Keratinocyte (primary cell): ENCODE measurements at regions not wholly inside any gene's neighbourhood (a gene's known extent, or its start where the extent isn't known, plus 50 kb on each side); places are given as distances from the start of the nearest gene placed in this dataset.

Experiments used
- DNase-seq: peaks from one replicate; pipeline ENCODE4 v3.0.0-alpha.2; 2011; ENCODE audit warnings: low read depth, missing footprints, low spot score
- FAIRE-seq: peaks from 2 replicates; lab custom pipeline; 2011; peaks lifted over from hg19 to GRCh38; lab: Jason Lieb, UNC
- H2AFZ ChIP-seq: 2 replicates; pipeline ENCODE4 v1.6.0; 2012; ENCODE audit warnings: low read length, control low read depth, inconsistent platforms; ENCODE audit not compliant: control insufficient read depth
- H3K27ac ChIP-seq: 2 replicates; pipeline ENCODE4 v1.5.1; 2011; ENCODE audit warnings: low read length; ENCODE audit not compliant: control insufficient read depth, insufficient read depth
- H3K27me3 ChIP-seq: 3 replicates; pipeline ENCODE4 v1.6.0; 2011; ENCODE audit warnings: low read length; ENCODE audit not compliant: control insufficient read depth, insufficient read depth; ENCODE audit errors: extremely low read depth
- H3K36me3 ChIP-seq, 2 experiments: 2 replicates in 1 of 2; 3 replicates in 1 of 2; pipeline ENCODE4 v1.5.1; 2011; ENCODE audit warnings: low read length in 2 of 2, mild to moderate bottlenecking in 1 of 2; ENCODE audit not compliant: control insufficient read depth in 2 of 2, insufficient read depth in 2 of 2; ENCODE audit errors: extremely low read depth in 1 of 2
- H3K4me1 ChIP-seq: 3 replicates; pipeline ENCODE4 v1.5.1; 2011; ENCODE audit warnings: low read length; ENCODE audit not compliant: control insufficient read depth, insufficient read depth; ENCODE audit errors: extremely low read depth
- H3K4me2 ChIP-seq: 3 replicates; pipeline ENCODE4 v1.6.0; 2011; ENCODE audit warnings: low read depth, low read length; ENCODE audit not compliant: control insufficient read depth, insufficient read depth; ENCODE audit errors: extremely low read depth
- H3K4me3 ChIP-seq, 3 experiments: fragments of 200-600 bp in 1 of 3; sonication (generic) in 1 of 3; 2 replicates in 2 of 3; 3 replicates in 1 of 3; pipeline ENCODE4 v1.5.1; 2011 to 2016; ENCODE audit warnings: low read length in 3 of 3, mild to moderate bottlenecking in 3 of 3, control low read depth in 2 of 3, inconsistent platforms in 1 of 3, low read depth in 1 of 3, mixed read lengths in 1 of 3, mixed run types in 1 of 3, moderate library complexity in 1 of 3; ENCODE audit not compliant: control insufficient read depth in 2 of 3, insufficient read depth in 2 of 3; ENCODE audit errors: extremely low read depth in 1 of 3
- H3K79me2 ChIP-seq: 2 replicates; pipeline ENCODE4 v1.6.0; 2012; ENCODE audit warnings: low read length; ENCODE audit not compliant: control insufficient read depth, insufficient read depth
- H3K9ac ChIP-seq: 3 replicates; pipeline ENCODE4 v1.6.0; 2011; ENCODE audit warnings: low read length; ENCODE audit not compliant: control insufficient read depth, insufficient read depth; ENCODE audit errors: extremely low read depth
- H3K9me1 ChIP-seq: 3 replicates; pipeline ENCODE4 v1.6.0; 2011; ENCODE audit warnings: low read length; ENCODE audit not compliant: control insufficient read depth, insufficient read depth; ENCODE audit errors: extremely low read depth
- H3K9me3 ChIP-seq: 2 replicates; pipeline ENCODE4 v1.5.1; 2012; ENCODE audit warnings: low read depth, low read length; ENCODE audit not compliant: control insufficient read depth
- H4K20me1 ChIP-seq: 3 replicates; pipeline ENCODE4 v1.6.0; 2011; ENCODE audit warnings: low read length; ENCODE audit not compliant: control insufficient read depth, insufficient read depth; ENCODE audit errors: extremely low read depth
- EZH2 ChIP-seq: IDR thresholded peaks from one replicate; pipeline ENCODE4 v1.6.1; 2012; ENCODE audit warnings: inconsistent platforms, mild to moderate bottlenecking, low read length, moderate library complexity
- dilution Hi-C: fragments of 300-500 bp; cut with MboI; formaldehyde crosslinking; loops from one replicate; pipeline ENCODE4 v1.7.0; 2020; ENCODE audit warnings: low sequenced_read_pairs; ENCODE audit not compliant: extremely low pct_ligation_motif_present
- TF ChIP-seq, protein P1 (sequence below), 3 experiments: IDR thresholded peaks in 1 of 3; conservative IDR thresholded peaks in 1 of 3; optimal IDR thresholded peaks in 1 of 3; 2 replicates in 2 of 3; 3 replicates in 1 of 3; pipeline versions ENCODE3 to v1.5.1; 2011; ENCODE audit warnings: low read length in 3 of 3, mild to moderate bottlenecking in 3 of 3, moderate library complexity in 2 of 3, control low read depth in 1 of 3, inconsistent platforms in 1 of 3; ENCODE audit not compliant: insufficient read depth in 2 of 3; ENCODE audit errors: extremely low read depth in 1 of 3

DNA sequence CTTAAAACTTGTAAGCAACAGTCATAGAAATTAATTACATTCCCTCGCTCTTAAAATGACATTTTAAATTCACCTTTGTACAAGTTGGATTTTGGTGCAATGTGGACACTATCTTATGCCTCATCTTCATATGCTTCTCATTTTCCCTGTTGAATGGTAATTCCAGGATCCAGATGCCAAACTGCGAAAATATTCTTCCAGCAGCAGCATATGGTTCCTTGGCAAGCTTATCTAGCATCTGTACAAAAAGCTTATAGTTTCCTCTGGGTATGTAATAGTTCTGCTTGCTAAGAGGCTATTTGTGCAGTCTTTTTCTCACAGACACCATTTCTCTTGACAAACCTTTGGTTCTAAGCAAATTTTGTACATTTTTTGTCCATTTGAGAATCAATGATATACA, 2079.7 kb upstream of the AGA start:
- H3K27ac ChIP-seq: no peak overlapping the region
- no peaks in the 10 kb centered on the region for H3K9me1 ChIP-seq
- no peak overlapping the region for H2AFZ ChIP-seq
- no peak for TF ChIP-seq EZH2
- TF ChIP-seq, protein P1, sequence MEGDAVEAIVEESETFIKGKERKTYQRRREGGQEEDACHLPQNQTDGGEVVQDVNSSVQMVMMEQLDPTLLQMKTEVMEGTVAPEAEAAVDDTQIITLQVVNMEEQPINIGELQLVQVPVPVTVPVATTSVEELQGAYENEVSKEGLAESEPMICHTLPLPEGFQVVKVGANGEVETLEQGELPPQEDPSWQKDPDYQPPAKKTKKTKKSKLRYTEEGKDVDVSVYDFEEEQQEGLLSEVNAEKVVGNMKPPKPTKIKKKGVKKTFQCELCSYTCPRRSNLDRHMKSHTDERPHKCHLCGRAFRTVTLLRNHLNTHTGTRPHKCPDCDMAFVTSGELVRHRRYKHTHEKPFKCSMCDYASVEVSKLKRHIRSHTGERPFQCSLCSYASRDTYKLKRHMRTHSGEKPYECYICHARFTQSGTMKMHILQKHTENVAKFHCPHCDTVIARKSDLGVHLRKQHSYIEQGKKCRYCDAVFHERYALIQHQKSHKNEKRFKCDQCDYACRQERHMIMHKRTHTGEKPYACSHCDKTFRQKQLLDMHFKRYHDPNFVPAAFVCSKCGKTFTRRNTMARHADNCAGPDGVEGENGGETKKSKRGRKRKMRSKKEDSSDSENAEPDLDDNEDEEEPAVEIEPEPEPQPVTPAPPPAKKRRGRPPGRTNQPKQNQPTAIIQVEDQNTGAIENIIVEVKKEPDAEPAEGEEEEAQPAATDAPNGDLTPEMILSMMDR (optimal IDR thresholded peaks at IDR 0.05 in 1 of 3, IDR thresholded peaks at IDR 0.05 in 1 of 3, conservative IDR thresholded peaks at IDR 0.05 in 1 of 3; ENCODE audit: extremely low read depth in 1 of 3, insufficient read depth in 2 of 3, low read length in 3 of 3): no peak
- no peaks in the 10 kb centered on the region for H3K4me1 ChIP-seq
- dilution Hi-C loops: no loop called here
- DNase-seq (no peak), FAIRE-seq (no peak)
- H3K27me3 ChIP-seq: no peaks in the 10 kb centered on the region
- no peaks in the 10 kb centered on the region for H3K79me2 ChIP-seq
- no peak overlapping the region for H3K4me2 ChIP-seq
- no peaks in the 10 kb centered on the region for H3K36me3 ChIP-seq
- H4K20me1 ChIP-seq: no peaks in the 10 kb centered on the region
- no peak overlapping the region for H3K4me3 ChIP-seq
- no peaks in the 10 kb centered on the region for H3K9me3 ChIP-seq
- no peak overlapping the region for H3K9ac ChIP-seq

DNA sequence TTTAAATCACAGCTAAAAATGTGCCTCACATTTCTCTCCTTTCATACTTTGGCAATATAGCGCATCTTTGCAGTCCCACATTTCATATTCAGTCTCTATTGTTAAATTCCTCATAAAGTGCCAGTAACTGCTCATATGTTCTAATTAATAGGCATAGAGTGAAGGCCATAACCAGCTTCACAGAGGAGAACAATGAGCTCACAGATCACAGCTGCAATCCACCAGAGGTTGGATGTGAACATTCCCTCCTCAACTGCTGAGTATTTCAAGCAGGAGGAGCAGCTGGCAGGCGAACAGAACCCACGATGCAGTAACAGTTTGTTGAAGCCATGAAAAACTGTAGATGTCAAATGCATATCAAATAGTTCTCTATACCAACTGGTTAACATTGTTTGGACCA, 2088.7 kb upstream of the AGA start:
- H3K27ac ChIP-seq: no peak overlapping the region
- H3K4me3 ChIP-seq: no peak overlapping the region
- H2AFZ ChIP-seq: no peak overlapping the region
- H3K27me3 ChIP-seq: no peaks in the 10 kb centered on the region
- H3K4me1 ChIP-seq: no peaks in the 10 kb centered on the region
- no peaks in the 10 kb centered on the region for H4K20me1 ChIP-seq
- no peak overlapping the region for H3K9ac ChIP-seq
- dilution Hi-C loops: no loop called here
- H3K4me2 ChIP-seq: no peak overlapping the region
- TF ChIP-seq, protein P1 (optimal IDR thresholded peaks at IDR 0.05 in 1 of 3, IDR thresholded peaks at IDR 0.05 in 1 of 3, conservative IDR thresholded peaks at IDR 0.05 in 1 of 3; ENCODE audit: extremely low read depth in 1 of 3, insufficient read depth in 2 of 3, low read length in 3 of 3): no peak
- no peak for TF ChIP-seq EZH2
- H3K9me3 ChIP-seq: no peaks in the 10 kb centered on the region
- no peaks in the 10 kb centered on the region for H3K36me3 ChIP-seq
- no peaks in the 10 kb centered on the region for H3K79me2 ChIP-seq
- no peak for DNase-seq
- no peak for FAIRE-seq
- H3K9me1 ChIP-seq: no peaks in the 10 kb centered on the region
